K562 (cell line): ENCODE measurements at regions not wholly inside any gene's neighbourhood (a gene's known extent, or its start where the extent isn't known, plus 50 kb on each side); places are given as distances from the start of the nearest gene placed in this dataset.

ENCODE experiments used
- ATAC-seq: fragments of 200-7000 bp; cut with Tn5 transposase; 3 replicates; pipeline ENCODE4 v1.9.1; 2020; ENCODE audit warnings: moderate library complexity
- BruUV-seq: library from RNA; stranded (reverse); fragments of 400-500 nt; replicated peaks from 2 replicates; lab custom pipeline; 2021; lab: Mats Ljungman, UMichigan
- CTCF ChIA-PET: fragments of 300-600 bp; formaldehyde crosslinking; extraction: SDS; loops from one replicate; lab custom pipeline; 2021; ENCODE audit warnings: low intra/inter-chr PET ratio; lab: Yijun Ruan, JAX
- POLR2A ChIA-PET: fragments of 300-600, 350-650 bp; sonication (Branson Sonifier 250); formaldehyde crosslinking; extraction: SDS; loops from one replicate; lab custom pipeline; 2021; ENCODE audit warnings: antibody characterized with exemption, inconsistent platforms; lab: Yijun Ruan, JAX
- DNase-seq, 4 experiments: peaks; one replicate each; pipeline versions ENCODE4 v3.0.0 to v3.0.0-alpha.2; 2011 to 2018; ENCODE audit warnings: low spot score in 3 of 4, mixed read lengths in 3 of 4; ENCODE audit errors: extremely low read depth in 1 of 4
- FAIRE-seq: peaks from 2 replicates; lab custom pipeline; 2011; peaks lifted over from hg19 to GRCh38; lab: Jason Lieb, UNC
- H2AFZ ChIP-seq: 2 replicates; pipeline ENCODE4 v1.6.0; 2011; ENCODE audit warnings: low read depth, low read length, control low read depth, inconsistent platforms
- H3K27ac ChIP-seq: fragments of 200-600 bp; 3 replicates; pipeline ENCODE4 v1.8.0; 2011; ENCODE audit warnings: low read depth, mild to moderate bottlenecking, control low read depth, inconsistent platforms, low read length, moderate library complexity, mixed read lengths; ENCODE audit errors: extremely low read depth
- H3K27me3 ChIP-seq, 2 experiments: fragments of 300-600 bp in 1 of 2; 2 replicates in 1 of 2; 3 replicates in 1 of 2; pipeline versions ENCODE4 v1.6.0 to v1.8.0; 2011; ENCODE audit warnings: inconsistent platforms in 2 of 2, low read length in 2 of 2, mild to moderate bottlenecking in 1 of 2, mixed read lengths in 1 of 2, moderate library complexity in 1 of 2; ENCODE audit not compliant: control insufficient read depth in 2 of 2, insufficient read depth in 2 of 2
- H3K36me3 ChIP-seq: fragments of 300-600 bp; 3 replicates; pipeline ENCODE4 v1.8.0; 2011; ENCODE audit warnings: mild to moderate bottlenecking, low read length, inconsistent platforms; ENCODE audit not compliant: control insufficient read depth, insufficient read depth
- H3K4me1 ChIP-seq, 2 experiments: fragments of 200-600 bp in 1 of 2; replicated peaks in 1 of 2; 2 replicates in 1 of 2; 3 replicates in 1 of 2; pipeline versions ENCODE4 v1.5.1 to v1.8.0; 2011; ENCODE audit warnings: inconsistent platforms in 2 of 2, low read length in 2 of 2, mild to moderate bottlenecking in 1 of 2, mixed read lengths in 1 of 2, moderate library complexity in 1 of 2; ENCODE audit not compliant: control insufficient read depth in 2 of 2, insufficient read depth in 2 of 2
- H3K4me2 ChIP-seq: 2 replicates; pipeline ENCODE4 v1.6.1; 2011; ENCODE audit warnings: low read length, control low read depth, inconsistent platforms, mixed read lengths; ENCODE audit not compliant: insufficient read depth
- H3K4me3 ChIP-seq: fragments of 200-600 bp; sonication (generic), shearing (Covaris generic); 2 replicates; pipeline ENCODE4 v1.5.1; 2016; ENCODE audit warnings: control low read depth, inconsistent platforms
- H3K79me2 ChIP-seq: fragments of 200-600 bp; 3 replicates; pipeline ENCODE4 v1.8.0; 2011; ENCODE audit warnings: low read length, inconsistent platforms; ENCODE audit not compliant: control insufficient read depth, insufficient read depth
- H3K9ac ChIP-seq, 2 experiments: 2 replicates each; pipeline versions ENCODE4 v1.6.0 to v1.6.1; 2011; ENCODE audit warnings: low read depth in 2 of 2, low read length in 2 of 2, control low read depth in 1 of 2, inconsistent platforms in 1 of 2, mild to moderate bottlenecking in 1 of 2, mixed read lengths in 1 of 2; ENCODE audit not compliant: insufficient read depth in 1 of 2
- H3K9me1 ChIP-seq: one replicate; pipeline ENCODE4 v1.6.0; 2011; ENCODE audit warnings: inconsistent platforms, mild to moderate bottlenecking, low read length, moderate library complexity; ENCODE audit not compliant: control insufficient read depth, insufficient read depth
- H3K9me3 ChIP-seq: replicated peaks from 2 replicates; pipeline ENCODE4 v1.5.1; 2011; ENCODE audit warnings: low read depth, low read length, inconsistent platforms; ENCODE audit not compliant: control insufficient read depth, insufficient read depth
- H4K20me1 ChIP-seq: replicated peaks from 2 replicates; pipeline ENCODE4 v1.6.1; 2011; ENCODE audit warnings: low read length, inconsistent platforms, mixed read lengths; ENCODE audit not compliant: control insufficient read depth, insufficient read depth
- BRF1 ChIP-seq: IDR thresholded peaks from 3 replicates; pipeline ENCODE4 v1.6.1; 2011; ENCODE audit warnings: borderline replicate concordance, mild to moderate bottlenecking; ENCODE audit not compliant: insufficient read length; ENCODE audit errors: extremely low read depth
- HNRNPH1 ChIP-seq: fragments of 200-400 bp; formaldehyde crosslinking; optimal IDR thresholded peaks from 2 replicates; pipeline ENCODE3; 2017; ENCODE audit warnings: low read depth, mild to moderate bottlenecking, low read length, moderate library complexity
- KAT7 ChIP-seq: sonication (generic); formaldehyde crosslinking; IDR thresholded peaks from 2 replicates; pipeline ENCODE4 v1.8.0; 2022; ENCODE audit warnings: missing genetic modification reagents, mild to moderate bottlenecking, borderline replicate concordance
- POLR2B ChIP-seq: fragments of 450-650 bp; IDR thresholded peaks from 2 replicates; pipeline ENCODE4 v1.6.1; 2018; ENCODE audit warnings: low read depth; ENCODE audit not compliant: partially characterized antibody
- TGIF2 ChIP-seq: sonication (generic); formaldehyde crosslinking; IDR thresholded peaks from 2 replicates; pipeline ENCODE4 v1.8.1; 2022; ENCODE audit warnings: mild to moderate bottlenecking, missing genetic modification reagents, moderate library complexity
- ZBTB8A ChIP-seq: fragments of 450-650 bp; IDR thresholded peaks from 2 replicates; pipeline ENCODE4 v1.6.1; 2018; ENCODE audit warnings: mild to moderate bottlenecking, moderate library complexity; ENCODE audit not compliant: partially characterized antibody
- ZC3H11A ChIP-seq: IDR thresholded peaks from 2 replicates; pipeline ENCODE4 v1.6.1; 2012; ENCODE audit warnings: low read depth, low read length, improper control_type of control experiment
- ZKSCAN1 ChIP-seq: fragments of 150-350 bp; IDR thresholded peaks from 2 replicates; pipeline ENCODE4 v1.6.1; 2016; ENCODE audit warnings: low read depth, low read length
- ZNF134 ChIP-seq: fragments of 250-450 bp; sonication (Bioruptor Pico); conservative IDR thresholded peaks from 2 replicates; pipeline ENCODE4 v1.4.0; 2020
- in situ Hi-C: fragments of 300-500 bp; cut with MboI; formaldehyde crosslinking; loops from 4 replicates; pipeline ENCODE4 v1.15.0; 2018; ENCODE audit warnings: inconsistent platforms, mixed read lengths
- intact Hi-C: fragments of 100-400 bp; cut with micrococcal nuclease; formaldehyde crosslinking; loops from 2 replicates; pipeline ENCODE4 v1.14.2; 2022
- TF ChIP-seq, protein P1 (sequence below): fragments of 250-450 bp; sonication (Bioruptor Pico); IDR thresholded peaks from 2 replicates; pipeline ENCODE4 v1.8.0; 2022; ENCODE audit warnings: inconsistent platforms
- TF ChIP-seq, protein P2 (sequence below): fragments of 150-350 bp; conservative IDR thresholded peaks from 2 replicates; pipeline ENCODE4 v1.6.1; 2014; ENCODE audit warnings: low read length
- TF ChIP-seq, protein P3 (sequence below): fragments of 250-450 bp; sonication (Bioruptor Pico); IDR thresholded peaks from 2 replicates; pipeline ENCODE4 v1.8.0; 2021; ENCODE audit warnings: borderline replicate concordance, mild to moderate bottlenecking, moderate library complexity; ENCODE audit not compliant: poor library complexity, severe bottlenecking
- TF ChIP-seq, protein P4 (sequence below): fragments of 250-450 bp; sonication (Bioruptor Pico); IDR thresholded peaks from 2 replicates; pipeline ENCODE4 v1.8.0; 2021; ENCODE audit warnings: mild to moderate bottlenecking, moderate library complexity

DNA sequence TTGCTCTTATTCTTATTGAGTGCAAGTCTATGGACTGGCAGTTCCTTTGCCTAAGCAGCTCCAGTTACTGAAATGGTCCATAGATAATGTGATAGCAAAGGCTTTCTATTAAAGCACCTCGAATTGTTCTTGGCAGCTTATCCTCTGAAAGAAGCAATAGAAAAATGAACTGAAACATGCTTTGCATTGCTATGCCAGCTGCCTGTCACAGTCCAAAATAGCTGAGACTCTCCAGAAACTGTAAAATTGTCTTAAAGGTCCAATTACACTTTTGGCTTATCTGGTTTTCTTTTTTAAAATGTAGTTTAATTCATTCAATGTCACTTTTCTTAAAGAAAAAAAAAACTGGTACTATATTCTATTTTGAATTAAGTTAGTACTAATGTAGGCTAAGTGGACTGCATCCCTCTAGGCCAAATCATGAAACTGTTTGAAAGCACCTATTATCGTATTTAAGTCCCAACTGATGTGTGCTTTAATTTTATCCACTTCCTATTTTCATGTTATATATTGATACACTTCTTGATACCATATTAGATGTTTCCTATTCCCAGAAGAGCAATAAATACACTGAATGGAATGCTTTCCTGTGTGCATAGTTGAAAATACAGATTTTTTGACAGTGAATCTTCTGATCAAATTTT lies 208.0 kb upstream of the DEPDC1 start (continued):
- TF ChIP-seq, protein P1, sequence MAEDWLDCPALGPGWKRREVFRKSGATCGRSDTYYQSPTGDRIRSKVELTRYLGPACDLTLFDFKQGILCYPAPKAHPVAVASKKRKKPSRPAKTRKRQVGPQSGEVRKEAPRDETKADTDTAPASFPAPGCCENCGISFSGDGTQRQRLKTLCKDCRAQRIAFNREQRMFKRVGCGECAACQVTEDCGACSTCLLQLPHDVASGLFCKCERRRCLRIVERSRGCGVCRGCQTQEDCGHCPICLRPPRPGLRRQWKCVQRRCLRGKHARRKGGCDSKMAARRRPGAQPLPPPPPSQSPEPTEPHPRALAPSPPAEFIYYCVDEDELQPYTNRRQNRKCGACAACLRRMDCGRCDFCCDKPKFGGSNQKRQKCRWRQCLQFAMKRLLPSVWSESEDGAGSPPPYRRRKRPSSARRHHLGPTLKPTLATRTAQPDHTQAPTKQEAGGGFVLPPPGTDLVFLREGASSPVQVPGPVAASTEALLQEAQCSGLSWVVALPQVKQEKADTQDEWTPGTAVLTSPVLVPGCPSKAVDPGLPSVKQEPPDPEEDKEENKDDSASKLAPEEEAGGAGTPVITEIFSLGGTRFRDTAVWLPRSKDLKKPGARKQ (CRISPR knock-in tag), result no peak
- TF ChIP-seq ZBTB8A, result no peak
- no peak for TF ChIP-seq ZKSCAN1
- TF ChIP-seq, protein P2, sequence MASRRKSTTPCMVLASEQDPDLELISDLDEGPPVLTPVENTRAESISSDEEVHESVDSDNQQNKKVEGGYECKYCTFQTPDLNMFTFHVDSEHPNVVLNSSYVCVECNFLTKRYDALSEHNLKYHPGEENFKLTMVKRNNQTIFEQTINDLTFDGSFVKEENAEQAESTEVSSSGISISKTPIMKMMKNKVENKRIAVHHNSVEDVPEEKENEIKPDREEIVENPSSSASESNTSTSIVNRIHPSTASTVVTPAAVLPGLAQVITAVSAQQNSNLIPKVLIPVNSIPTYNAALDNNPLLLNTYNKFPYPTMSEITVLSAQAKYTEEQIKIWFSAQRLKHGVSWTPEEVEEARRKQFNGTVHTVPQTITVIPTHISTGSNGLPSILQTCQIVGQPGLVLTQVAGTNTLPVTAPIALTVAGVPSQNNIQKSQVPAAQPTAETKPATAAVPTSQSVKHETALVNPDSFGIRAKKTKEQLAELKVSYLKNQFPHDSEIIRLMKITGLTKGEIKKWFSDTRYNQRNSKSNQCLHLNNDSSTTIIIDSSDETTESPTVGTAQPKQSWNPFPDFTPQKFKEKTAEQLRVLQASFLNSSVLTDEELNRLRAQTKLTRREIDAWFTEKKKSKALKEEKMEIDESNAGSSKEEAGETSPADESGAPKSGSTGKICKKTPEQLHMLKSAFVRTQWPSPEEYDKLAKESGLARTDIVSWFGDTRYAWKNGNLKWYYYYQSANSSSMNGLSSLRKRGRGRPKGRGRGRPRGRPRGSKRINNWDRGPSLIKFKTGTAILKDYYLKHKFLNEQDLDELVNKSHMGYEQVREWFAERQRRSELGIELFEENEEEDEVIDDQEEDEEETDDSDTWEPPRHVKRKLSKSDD, result no peak
- TF ChIP-seq TGIF2 (CRISPR knock-in tag), result no peak
- no peak for TF ChIP-seq HNRNPH1

DNA sequence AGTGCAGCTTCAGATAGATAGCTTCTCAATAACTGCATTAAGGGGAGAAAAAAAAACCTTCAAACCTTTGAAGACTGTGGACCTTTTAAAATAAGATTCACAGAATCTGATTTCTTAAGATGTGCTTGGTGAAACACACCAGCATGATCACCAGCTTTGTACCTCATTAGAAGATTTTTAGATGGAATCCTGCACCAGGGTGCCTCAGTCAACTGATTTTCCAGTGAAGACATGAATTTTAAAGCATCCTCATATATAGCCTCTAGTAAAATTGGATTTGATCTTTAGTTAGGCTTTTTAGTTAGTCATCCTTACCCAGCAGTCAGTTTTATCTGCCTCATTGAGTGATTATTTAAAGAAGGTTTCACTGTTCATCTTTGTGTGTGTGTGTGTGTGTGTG lies 208.6 kb upstream of the DEPDC1 start:
- Histone ChIP-seq H3K36me3 (no peaks in the 10 kb centered on the region), H3K4me3 (no peak overlapping the region), H3K9me1 (no peaks in the 10 kb centered on the region), H4K20me1 (no peaks in the 10 kb centered on the region), H3K4me1 (no peaks in the 10 kb centered on the region), H3K27ac (no peak overlapping the region), H3K79me2 (no peaks in the 10 kb centered on the region), H2AFZ (no peak overlapping the region), H3K9me3 (no peaks in the 10 kb centered on the region), H3K27me3 (no peaks in the 10 kb centered on the region), H3K9ac (no peak overlapping the region), H3K4me2 (no peak overlapping the region)
- POLR2A ChIA-PET, result no interaction called here
- no peak for DNase-seq
- CTCF ChIA-PET, result no interaction called here
- TF ChIP-seq POLR2B, result no peak
- no peak for TF ChIP-seq ZNF134 (CRISPR knock-in tag)
- TF ChIP-seq BRF1, result no peak
- TF ChIP-seq, protein P3, sequence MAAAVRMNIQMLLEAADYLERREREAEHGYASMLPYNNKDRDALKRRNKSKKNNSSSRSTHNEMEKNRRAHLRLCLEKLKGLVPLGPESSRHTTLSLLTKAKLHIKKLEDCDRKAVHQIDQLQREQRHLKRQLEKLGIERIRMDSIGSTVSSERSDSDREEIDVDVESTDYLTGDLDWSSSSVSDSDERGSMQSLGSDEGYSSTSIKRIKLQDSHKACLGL (CRISPR knock-in tag), result no peak
- TF ChIP-seq, protein P4, sequence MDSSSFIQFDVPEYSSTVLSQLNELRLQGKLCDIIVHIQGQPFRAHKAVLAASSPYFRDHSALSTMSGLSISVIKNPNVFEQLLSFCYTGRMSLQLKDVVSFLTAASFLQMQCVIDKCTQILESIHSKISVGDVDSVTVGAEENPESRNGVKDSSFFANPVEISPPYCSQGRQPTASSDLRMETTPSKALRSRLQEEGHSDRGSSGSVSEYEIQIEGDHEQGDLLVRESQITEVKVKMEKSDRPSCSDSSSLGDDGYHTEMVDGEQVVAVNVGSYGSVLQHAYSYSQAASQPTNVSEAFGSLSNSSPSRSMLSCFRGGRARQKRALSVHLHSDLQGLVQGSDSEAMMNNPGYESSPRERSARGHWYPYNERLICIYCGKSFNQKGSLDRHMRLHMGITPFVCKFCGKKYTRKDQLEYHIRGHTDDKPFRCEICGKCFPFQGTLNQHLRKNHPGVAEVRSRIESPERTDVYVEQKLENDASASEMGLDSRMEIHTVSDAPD (CRISPR knock-in tag), result no peak
- TF ChIP-seq KAT7 (CRISPR knock-in tag), result no peak
- TF ChIP-seq ZC3H11A, result no peak
- no TSS peak for BruUV-seq
- no peak for ATAC-seq
- FAIRE-seq, result no peak
- in situ Hi-C loops (no loop called here), intact Hi-C loops (no loop called here)
